HG03342 (cell line): ENCODE measurements at regions not wholly inside any gene's neighbourhood (a gene's known extent, or its start where the extent isn't known, plus 50 kb on each side); places are given as distances from the start of the nearest gene placed in this dataset.
"Not testable (repeated sequence)": the region's sequence is repeated elsewhere in the genome, so short reads cannot be mapped to it uniquely, and the experiment has no call there.

ENCODE experiments used
- ATAC-seq: cut with Tn5 transposase; IDR thresholded peaks from one replicate; pipeline ENCODE4 v1.9.1; 2021; ENCODE audit warnings: mild to moderate bottlenecking, moderate library complexity; ENCODE audit not compliant: unreplicated experiment

- no peak for ATAC-seq
Observed at GRCh38 chr2:101612019-101612418, 85.5 kb upstream of the MAP4K4 start.

DNA sequence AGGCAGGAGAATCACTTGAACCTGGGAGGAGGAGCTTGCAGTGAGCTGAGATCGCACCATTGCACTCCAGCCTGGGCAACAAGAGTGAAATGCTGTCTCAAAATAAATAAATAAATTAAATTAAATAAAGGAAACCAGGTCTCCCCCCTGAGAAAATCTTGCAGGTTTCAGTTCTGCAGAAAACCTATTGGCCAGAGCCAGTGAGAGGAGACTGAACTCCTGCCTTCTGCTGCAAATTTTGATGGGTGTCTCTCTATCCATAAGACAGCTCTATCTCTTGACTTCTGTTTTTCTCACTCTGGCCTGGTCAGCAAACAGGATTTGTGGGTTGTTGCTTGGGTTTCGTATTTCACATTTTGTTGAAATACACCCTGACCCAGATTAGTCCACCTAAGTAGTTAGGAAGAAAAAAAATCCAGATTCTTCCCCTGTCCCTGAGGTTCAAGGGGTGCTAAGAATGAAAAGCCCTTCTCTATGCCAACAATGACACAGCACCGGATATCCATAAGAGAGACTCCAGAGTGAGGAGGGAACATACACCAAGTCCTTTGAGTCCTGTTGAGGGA lies 86.7 kb upstream of the MAP4K4 start:
- ATAC-seq, result no peak

- ATAC-seq, result no peak
Observed at GRCh38 chr2:101609433-101609832, 88.1 kb upstream of the MAP4K4 start.

DNA sequence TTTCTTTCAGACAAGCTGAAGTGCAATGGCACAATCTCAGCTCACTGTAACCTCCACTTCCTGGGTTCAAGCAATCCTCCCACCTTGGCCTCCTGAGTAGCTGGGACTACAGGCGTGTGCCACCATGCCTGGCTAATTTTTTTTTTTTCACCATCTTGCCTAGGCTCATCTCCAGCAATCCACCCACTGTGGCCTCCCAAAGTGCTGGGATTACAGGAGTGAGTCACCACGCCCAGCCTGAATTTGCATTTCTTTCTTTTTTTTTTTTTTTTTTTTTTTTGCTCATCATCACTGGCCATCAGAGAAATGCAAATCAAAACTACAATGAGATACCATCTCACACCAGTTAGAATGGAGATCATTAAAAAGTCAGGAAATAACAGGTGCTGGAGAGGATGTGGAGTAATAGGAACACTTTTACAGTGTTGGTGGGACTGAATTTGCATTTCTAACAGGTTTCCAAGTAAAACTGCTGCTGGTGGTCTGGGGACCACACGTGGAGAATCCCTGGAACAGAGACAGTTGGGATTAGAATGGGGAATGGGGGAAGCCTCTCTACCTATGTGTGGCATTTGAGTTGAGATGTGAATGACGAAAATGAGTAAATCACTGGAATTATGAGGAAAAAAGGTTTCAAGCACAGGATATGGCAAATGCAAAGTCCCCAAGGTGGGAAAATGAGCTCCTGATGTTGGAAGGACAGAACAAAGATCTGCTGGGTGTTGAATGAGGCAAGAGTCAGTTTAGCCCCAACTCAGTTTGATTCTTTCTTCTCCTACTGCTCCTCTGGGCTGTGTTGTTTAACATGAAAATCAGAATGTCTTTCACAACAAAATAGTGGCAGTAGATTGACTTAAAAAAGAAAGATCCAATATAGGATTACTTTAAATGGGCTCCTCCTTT lies 88.8 kb upstream of the MAP4K4 start:
- ATAC-seq, result no peak

- no peak for ATAC-seq
Observed at GRCh38 chr2:101597347-101597944, 100.1 kb upstream of the MAP4K4 start.

DNA sequence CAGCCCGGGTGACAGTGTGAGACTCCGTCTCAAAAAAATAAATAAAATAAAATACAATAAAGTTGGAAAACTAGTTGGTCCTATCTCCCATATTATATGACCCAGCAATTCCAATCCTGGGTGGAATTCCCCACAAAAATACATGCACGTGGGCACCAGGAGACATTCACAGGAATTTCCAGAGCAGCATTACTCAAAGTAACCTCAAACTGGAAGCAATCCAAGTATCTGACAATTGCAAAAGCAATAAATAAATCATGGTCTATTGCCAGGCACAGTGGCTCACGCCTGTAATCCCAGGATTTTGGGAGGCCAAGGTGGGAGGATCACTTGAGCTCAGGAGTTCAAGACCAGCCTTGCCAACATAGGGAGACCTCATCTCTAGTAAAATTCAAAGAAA lies 101.2 kb upstream of the MAP4K4 start:
- ATAC-seq, result no peak

- ATAC-seq, result no peak
Observed at GRCh38 chr2:101587251-101587650, 110.3 kb upstream of the MAP4K4 start.

- ATAC-seq, result no peak
Observed at GRCh38 chr2:101583861-101584260, 108.9 kb upstream of the RFX8 start.

DNA sequence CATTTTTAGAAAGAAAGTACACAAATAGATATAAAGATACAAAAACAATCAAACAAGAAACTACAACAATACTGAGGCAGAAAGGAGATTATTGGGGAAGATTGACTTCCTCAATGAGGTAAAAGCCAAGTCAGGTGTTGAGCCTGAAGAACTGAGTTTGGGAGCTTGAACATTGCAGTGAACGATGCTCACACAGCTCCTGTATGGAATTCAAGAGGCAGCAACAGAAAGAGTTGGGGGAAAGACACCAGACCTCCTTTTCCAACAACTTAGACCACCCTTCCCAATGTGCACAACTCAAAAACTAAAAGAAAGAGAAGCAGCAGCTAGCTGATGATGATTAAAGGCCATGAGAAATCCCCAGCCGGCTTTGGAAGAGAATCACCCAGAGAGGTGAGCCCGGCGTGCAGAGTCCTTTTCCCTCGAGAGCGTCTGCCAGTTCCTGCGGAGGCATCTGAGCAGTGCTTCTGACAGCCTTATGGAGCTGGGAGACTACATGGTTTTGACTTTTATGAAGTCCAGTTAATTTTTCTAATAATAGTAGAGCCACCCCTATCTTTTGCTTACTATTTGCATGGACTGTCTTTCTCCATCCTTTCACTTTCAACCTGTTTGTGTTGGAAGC lies 106.9 kb upstream of the RFX8 start:
- ATAC-seq, result no peak

DNA sequence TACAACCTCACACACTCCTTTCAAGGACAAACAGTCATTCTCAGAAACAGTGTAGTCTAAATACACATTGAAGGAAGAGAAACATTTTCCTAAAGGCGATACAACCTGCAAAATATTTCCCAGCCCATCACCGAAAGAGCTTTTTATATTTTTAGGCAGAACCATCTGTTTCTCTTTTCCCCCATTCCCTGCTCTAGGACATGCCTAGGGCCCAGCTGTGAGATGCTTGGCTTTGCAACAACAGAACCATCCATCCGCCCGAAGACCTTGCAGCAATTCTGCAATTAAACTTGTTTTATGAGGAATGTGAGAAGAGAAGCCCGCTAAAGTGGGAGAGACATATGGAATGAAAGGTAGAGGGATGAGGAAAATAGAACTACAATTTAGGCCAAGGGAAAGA lies 105.6 kb upstream of the RFX8 start:
- no peak for ATAC-seq

DNA sequence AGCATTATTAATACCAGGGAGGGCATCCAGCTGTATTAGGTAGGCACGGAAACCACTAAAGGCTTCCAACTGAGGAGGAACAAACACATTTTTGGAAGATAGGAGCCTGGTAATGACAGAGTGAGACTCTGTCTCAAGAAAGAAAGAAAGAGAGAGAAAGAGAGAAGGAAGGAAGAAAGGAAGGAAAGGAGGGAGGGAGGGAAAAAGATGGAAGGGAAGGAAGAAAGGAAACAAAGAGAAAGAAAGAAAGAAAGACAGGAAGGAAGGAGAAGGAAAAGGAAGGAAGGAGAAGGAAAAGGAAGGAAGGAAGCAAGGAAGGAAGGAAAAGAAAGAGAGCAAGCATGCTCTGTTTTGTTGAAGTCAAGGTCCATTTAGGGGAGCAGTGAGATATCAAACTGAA lies 103.8 kb upstream of the RFX8 start:
- ATAC-seq, result no peak

GRCh38 chr2:101578135-101578534 lies 103.2 kb upstream of the RFX8 start:
- not testable (repeated sequence) for ATAC-seq

- ATAC-seq, result no peak
Observed at GRCh38 chr2:101577173-101577572, 102.3 kb upstream of the RFX8 start.

- no peak for ATAC-seq
Observed at GRCh38 chr2:101574622-101575021, 99.7 kb upstream of the RFX8 start.

GRCh38 chr2:101571951-101572350 lies 97.0 kb upstream of the RFX8 start:
- no peak for ATAC-seq

- ATAC-seq, result no peak
Observed at GRCh38 chr2:101569886-101570520, 95.1 kb upstream of the RFX8 start.

DNA sequence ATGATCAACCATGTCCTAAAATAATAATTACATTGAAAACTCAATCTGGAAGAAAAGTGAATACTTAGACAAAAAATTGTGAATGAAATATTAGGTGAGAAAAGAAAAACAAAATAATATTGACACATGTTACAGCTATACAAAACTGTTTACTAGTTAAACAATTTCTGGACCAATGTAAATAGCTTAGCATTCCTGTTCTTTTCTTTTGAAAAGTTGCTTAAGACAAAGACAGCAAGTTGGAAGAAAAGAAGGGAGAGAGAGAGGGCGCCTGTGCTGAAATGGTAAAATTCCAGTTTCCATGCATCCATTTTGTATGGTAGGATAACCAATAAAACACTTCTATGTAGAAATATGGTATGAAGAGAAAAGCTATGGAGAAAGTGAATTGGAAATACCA lies 94.1 kb upstream of the RFX8 start:
- no peak for ATAC-seq

GRCh38 chr2:101566632-101567228 lies 91.8 kb upstream of the RFX8 start:
- ATAC-seq, result no peak

GRCh38 chr2:101563849-101564248 lies 88.9 kb upstream of the RFX8 start:
- ATAC-seq, result no peak

DNA sequence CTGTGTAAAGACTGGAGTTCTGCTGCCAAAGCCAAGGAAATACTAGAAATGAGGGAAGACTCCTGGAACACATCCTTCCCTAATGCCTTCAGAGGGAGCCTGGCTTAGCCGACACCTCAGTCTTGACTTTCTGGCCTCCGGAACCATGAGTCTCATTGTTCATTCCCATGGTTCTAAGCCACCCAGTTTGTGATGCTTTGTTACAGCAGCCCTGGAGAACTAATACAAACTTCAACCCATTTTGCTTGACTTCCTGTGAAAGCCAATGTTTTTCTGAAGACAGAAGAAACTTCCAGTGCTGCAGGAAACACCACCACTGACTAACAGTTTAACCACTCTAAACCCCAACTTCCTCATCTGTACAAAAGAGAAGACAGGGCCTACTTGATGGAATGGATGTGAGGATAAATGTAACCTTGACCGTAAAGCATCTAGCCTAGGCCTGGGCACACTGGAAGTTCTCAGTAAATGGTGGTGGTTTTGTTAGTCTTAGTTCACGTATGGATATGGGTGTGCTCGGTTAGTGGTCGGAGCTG lies 85.9 kb upstream of the RFX8 start:
- no peak for ATAC-seq

DNA sequence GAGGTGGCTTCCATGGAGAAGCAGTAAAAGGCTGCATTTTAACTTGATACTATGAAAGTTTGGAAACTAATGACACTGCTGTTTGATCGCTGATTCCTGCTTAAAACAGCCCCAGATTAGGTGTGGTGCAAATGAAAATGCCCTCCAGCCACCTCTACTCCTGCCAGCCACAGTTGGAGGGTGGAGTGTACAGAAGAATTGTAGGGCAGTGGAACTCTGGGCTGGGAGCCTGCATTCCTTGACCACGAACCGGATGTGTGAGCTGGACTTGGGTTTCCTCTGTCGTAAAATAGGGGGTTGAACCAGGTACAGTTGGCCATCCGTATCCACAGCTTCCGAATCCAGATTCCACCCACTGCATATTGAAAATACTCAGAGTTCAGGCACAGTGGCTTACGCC lies 84.6 kb upstream of the RFX8 start:
- ATAC-seq, result no peak
